ENCODE measurements at regions not wholly inside any gene's neighbourhood (a gene's known extent, or its start where the extent isn't known, plus 50 kb on each side); places are given as distances from the start of the nearest gene placed in this dataset.
"Not testable (repeated sequence)": the region's sequence is repeated elsewhere in the genome, so short reads cannot be mapped to it uniquely, and the experiment has no call there.

GRCh38 chrX:117607561-117607960, 509.0 kb downstream of the KLHL13 start:
- no peak overlapping the region for H3K4me3 ChIP-seq (ENCODE audit: low read depth, low read length)
- TF ChIP-seq, protein P1, sequence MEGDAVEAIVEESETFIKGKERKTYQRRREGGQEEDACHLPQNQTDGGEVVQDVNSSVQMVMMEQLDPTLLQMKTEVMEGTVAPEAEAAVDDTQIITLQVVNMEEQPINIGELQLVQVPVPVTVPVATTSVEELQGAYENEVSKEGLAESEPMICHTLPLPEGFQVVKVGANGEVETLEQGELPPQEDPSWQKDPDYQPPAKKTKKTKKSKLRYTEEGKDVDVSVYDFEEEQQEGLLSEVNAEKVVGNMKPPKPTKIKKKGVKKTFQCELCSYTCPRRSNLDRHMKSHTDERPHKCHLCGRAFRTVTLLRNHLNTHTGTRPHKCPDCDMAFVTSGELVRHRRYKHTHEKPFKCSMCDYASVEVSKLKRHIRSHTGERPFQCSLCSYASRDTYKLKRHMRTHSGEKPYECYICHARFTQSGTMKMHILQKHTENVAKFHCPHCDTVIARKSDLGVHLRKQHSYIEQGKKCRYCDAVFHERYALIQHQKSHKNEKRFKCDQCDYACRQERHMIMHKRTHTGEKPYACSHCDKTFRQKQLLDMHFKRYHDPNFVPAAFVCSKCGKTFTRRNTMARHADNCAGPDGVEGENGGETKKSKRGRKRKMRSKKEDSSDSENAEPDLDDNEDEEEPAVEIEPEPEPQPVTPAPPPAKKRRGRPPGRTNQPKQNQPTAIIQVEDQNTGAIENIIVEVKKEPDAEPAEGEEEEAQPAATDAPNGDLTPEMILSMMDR (IDR thresholded peaks at IDR 0.05; ENCODE audit: low read depth, low read length, missing control alignments): no peak
- in situ Hi-C loops (cut with HindIII; ENCODE audit: low sequenced_read_pairs): no loop called here
- no peak for DNase-seq (ENCODE audit: low read depth)

GRCh38 chrX:117606101-117606500, 510.5 kb downstream of the KLHL13 start:
- DNase-seq (ENCODE audit: low read depth); in situ Hi-C loops (cut with HindIII; ENCODE audit: low sequenced_read_pairs); H3K4me3 ChIP-seq (ENCODE audit: low read depth, low read length): not testable (repeated sequence)

- DNase-seq (ENCODE audit: low read depth): no peak
- TF ChIP-seq, protein P1 (IDR thresholded peaks at IDR 0.05; ENCODE audit: low read depth, low read length, missing control alignments): no peak
- in situ Hi-C loops (cut with HindIII; ENCODE audit: low sequenced_read_pairs): no loop called here
- no peak overlapping the region for H3K4me3 ChIP-seq (ENCODE audit: low read depth, low read length)
These were observed 546.5 kb downstream of the KLHL13 start for GRCh38 chrX:117570160-117570559.

DNA sequence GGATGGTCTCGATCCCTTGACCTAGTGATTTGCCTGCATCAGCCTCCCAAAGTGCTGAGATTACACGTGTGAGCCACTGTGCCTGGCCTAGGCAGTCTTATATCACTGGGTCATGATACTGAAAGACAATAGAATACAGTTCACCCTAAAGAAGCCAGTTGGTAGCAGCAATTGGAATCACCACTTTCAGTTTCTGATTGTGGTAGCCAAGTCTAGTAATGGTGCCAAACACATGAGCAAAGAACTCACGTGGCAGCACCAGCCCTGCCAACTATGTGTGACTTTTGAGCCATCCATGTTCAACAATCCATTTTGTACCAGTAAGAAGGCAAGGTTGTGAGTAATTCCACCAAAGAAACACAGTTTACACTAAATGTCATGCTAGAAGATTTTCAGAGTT, 548.4 kb downstream of the KLHL13 start:
- TF ChIP-seq, protein P1 (IDR thresholded peaks at IDR 0.05; ENCODE audit: low read depth, low read length, missing control alignments): no peak
- in situ Hi-C loops (cut with HindIII; ENCODE audit: low sequenced_read_pairs): no loop called here
- no peak overlapping the region for H3K4me3 ChIP-seq (ENCODE audit: low read depth, low read length)
- no peak for DNase-seq (ENCODE audit: low read depth)

- in situ Hi-C loops (cut with HindIII; ENCODE audit: low sequenced_read_pairs): no loop called here
- no peak overlapping the region for H3K4me3 ChIP-seq (ENCODE audit: low read depth, low read length)
- TF ChIP-seq, protein P1 (IDR thresholded peaks at IDR 0.05; ENCODE audit: low read depth, low read length, missing control alignments): no peak
- no peak for DNase-seq (ENCODE audit: low read depth)
These were observed 572.7 kb downstream of the KLHL13 start for GRCh38 chrX:117543885-117544284.

GRCh38 chrX:117539090-117539418, 577.6 kb downstream of the KLHL13 start:
- TF ChIP-seq, protein P1 (IDR thresholded peaks at IDR 0.05; ENCODE audit: low read depth, low read length, missing control alignments): no peak
- no peak for DNase-seq (ENCODE audit: low read depth)
- H3K4me3 ChIP-seq (ENCODE audit: low read depth, low read length): no peak overlapping the region
- in situ Hi-C loops (cut with HindIII; ENCODE audit: low sequenced_read_pairs): no loop called here

GRCh38 chrX:117538178-117539089, 578.2 kb downstream of the KLHL13 start:
- DNase-seq (ENCODE audit: low read depth): no peak
- in situ Hi-C loops (cut with HindIII; ENCODE audit: low sequenced_read_pairs): no loop called here
- TF ChIP-seq, protein P1 (IDR thresholded peaks at IDR 0.05; ENCODE audit: low read depth, low read length, missing control alignments): no peak
- H3K4me3 ChIP-seq (ENCODE audit: low read depth, low read length): no peak overlapping the region

Measured in astrocyte of the cerebellum (primary cell).